LNCAP (cell line): ENCODE measurements at regions not wholly inside any gene's neighbourhood (a gene's known extent, or its start where the extent isn't known, plus 50 kb on each side); places are given as distances from the start of the nearest gene placed in this dataset.
A peak's percentile ranks its signal among the peaks of the same experiment; 100 is the strongest.

Source experiments
- CTCF ChIP-seq: fragments of 450-650 bp; IDR thresholded peaks from 2 replicates; pipeline ENCODE4 v1.5.1; 2017; ENCODE audit warnings: mild to moderate bottlenecking

DNA sequence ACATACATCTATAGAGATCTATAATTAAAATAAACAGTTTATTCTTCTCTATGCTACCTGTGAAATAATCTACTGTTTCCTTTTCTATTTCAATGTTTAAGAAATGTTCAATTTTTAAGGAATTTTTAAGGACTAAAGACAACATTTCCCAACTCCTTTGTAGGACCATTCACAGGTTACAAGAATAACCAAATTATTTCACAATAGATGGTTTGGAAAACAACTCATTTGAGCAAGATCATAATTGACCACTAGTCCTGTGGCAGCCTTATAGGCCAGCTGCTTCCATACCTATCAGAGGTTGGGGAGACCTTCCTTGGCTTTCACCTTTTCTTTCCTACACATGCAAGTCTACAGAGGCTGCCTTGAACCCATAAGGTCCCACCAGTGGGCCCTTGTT, 193.7 kb downstream of the TTC39B start:
- no peak for TF ChIP-seq CTCF

DNA sequence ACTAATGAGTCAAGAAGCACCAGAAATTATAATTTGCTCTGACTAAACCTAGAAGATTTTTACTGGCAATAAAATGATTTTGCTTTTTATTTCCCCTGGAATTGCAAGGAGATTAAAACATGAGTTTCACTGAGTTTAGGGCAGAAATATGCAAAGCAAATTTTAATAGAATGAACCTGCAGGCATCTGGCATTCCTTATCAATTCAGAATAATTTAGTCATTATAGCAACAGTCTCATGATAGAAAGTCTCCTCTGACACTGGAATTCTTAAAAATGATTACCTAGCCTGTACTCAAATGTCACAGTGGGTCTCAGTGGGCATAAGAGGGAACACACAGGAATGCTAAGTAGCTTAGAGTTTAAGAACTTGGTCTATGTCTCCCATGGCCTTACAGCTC, 195.9 kb downstream of the TTC39B start:
- TF ChIP-seq CTCF, result no peak

- TF ChIP-seq CTCF, result peak; percentile 82
Measured at GRCh38 chr9:15104826-15105420, 194.7 kb upstream of the FREM1 start.

- TF ChIP-seq CTCF, result no peak
Measured at GRCh38 chr9:15103290-15103689, 193.1 kb upstream of the FREM1 start.

DNA sequence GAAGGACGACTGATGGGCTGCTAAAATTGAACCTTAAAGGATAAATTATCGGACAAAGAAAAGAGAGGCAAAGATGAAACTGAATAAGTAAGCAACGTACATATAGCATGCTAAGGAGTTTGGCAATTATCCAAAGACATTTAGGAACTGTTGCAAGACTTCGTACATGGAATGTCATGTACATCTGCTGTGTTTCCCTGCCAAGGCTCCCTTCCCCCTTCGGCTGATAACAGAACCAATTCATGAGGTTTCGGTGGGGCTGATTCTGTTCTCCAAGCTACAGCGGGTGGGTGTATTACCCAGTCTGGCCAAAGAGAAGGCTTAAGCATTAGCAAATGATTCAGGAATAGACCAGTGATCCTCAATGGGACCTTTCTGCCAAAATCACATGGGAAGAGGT, 190.9 kb upstream of the FREM1 start:
- TF ChIP-seq CTCF, result no peak

DNA sequence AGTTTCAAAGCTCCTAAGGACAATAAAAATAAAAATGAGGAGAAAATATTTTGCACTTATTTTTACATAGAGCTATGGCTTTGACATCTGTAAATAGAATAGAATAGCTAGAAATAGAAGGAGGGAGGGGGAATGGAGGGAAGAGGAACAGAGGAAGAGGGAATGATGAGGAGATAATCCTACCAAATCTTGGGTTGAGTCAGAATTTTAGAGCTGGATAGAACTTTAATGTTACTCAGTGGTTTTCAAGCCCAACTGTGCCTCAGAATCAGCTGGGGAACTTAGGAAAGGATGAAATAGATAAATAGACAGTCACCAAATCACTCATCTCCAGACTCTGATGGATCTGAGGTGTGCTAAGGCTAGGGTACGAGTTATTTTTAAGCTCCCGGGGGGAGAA, 190.3 kb upstream of the FREM1 start:
- TF ChIP-seq CTCF, result no peak

- TF ChIP-seq CTCF, result no peak
Measured at GRCh38 chr9:15096972-15097371, 186.7 kb upstream of the FREM1 start.

DNA sequence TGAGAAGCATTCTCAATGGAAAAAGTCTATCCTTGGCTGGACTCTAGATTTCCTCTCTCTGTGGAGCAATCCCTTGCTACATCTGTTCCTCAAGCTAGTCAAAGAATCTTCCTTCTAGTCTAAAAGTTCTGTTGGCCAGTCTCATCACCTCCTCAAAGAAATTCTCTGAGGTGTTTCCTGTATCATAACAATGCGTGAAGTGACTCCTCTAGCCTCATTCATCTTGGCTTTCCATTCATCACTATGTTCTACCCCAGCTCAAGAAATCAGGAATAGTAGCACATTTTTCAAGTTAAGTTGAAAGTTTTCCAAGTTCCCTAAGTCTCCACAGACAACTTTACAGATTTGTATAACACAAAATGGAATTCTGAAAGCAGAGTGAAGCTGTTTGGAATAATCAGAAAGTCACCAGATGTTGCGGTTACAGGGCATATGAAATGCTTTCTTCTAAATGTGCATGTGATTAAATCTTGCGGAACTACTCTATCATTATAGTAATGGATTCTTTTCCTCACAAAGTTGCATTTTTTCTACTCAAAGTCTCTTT, 176.6 kb upstream of the FREM1 start:
- TF ChIP-seq CTCF, result no peak
